ENCODE measurements at regions not wholly inside any gene's neighbourhood (a gene's known extent, or its start where the extent isn't known, plus 50 kb on each side); places are given as distances from the start of the nearest gene placed in this dataset.

GRCh38 chr7:21361413-21362125 lies 66.3 kb upstream of the SP4 start:
- Histone ChIP-seq H2AFZ (ENCODE audit: insufficient read depth, low read depth, low read length, poor library complexity, severe bottlenecking) (no peak overlapping the region), H3K4me1 (ENCODE audit: control insufficient read depth in 1 of 2, insufficient read depth in 2 of 2, low read length in 2 of 2) (peaks cover 27 to 44% of the 10 kb centered on the region in 2 donors), H3K9ac (ENCODE audit: insufficient read depth, low read length, poor library complexity, severe bottlenecking) (no peak overlapping the region), H3K9me3 (replicated peaks in 1 of 2; ENCODE audit: control insufficient read depth in 1 of 2, insufficient read depth in 1 of 2, low read length in 2 of 2) (no peaks in the 10 kb centered on the region), H3K27ac (ENCODE audit: low read depth in 1 of 2, low read length in 2 of 2) (no peak overlapping the region), H3K36me3 (replicated peaks in 1 of 2; ENCODE audit: control insufficient read depth in 1 of 2, insufficient read depth in 2 of 2, low read length in 2 of 2) (no peaks in the 10 kb centered on the region), H3K4me2 (replicated peaks; ENCODE audit: extremely low read depth, low read length, poor library complexity, severe bottlenecking) (no peak overlapping the region), H3K4me3 (replicated peaks in 1 of 3; ENCODE audit: low read depth in 2 of 3, low read length in 3 of 3) (no peak overlapping the region), H3K79me2 (ENCODE audit: insufficient read depth, low read length) (no peaks in the 10 kb centered on the region), H3K27me3 (ENCODE audit: control insufficient read depth in 2 of 2, insufficient read depth in 2 of 2, low read length in 2 of 2) (no peaks in the 10 kb centered on the region), H4K20me1 (ENCODE audit: insufficient read depth, low read length) (no peaks in the 10 kb centered on the region)
- H3K36me3 Mint-ChIP-seq: no peaks in the 10 kb centered on the region
- H3K4me1 Mint-ChIP-seq: peaks cover 35% of the 10 kb centered on the region
- DNase-seq: no peak
- no peaks in the 10 kb centered on the region for H3K27me3 Mint-ChIP-seq (ENCODE audit: low read depth in 3 of 3)
- TF ChIP-seq, protein P1, sequence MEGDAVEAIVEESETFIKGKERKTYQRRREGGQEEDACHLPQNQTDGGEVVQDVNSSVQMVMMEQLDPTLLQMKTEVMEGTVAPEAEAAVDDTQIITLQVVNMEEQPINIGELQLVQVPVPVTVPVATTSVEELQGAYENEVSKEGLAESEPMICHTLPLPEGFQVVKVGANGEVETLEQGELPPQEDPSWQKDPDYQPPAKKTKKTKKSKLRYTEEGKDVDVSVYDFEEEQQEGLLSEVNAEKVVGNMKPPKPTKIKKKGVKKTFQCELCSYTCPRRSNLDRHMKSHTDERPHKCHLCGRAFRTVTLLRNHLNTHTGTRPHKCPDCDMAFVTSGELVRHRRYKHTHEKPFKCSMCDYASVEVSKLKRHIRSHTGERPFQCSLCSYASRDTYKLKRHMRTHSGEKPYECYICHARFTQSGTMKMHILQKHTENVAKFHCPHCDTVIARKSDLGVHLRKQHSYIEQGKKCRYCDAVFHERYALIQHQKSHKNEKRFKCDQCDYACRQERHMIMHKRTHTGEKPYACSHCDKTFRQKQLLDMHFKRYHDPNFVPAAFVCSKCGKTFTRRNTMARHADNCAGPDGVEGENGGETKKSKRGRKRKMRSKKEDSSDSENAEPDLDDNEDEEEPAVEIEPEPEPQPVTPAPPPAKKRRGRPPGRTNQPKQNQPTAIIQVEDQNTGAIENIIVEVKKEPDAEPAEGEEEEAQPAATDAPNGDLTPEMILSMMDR (IDR thresholded peaks at IDR 0.05): no peak
- no peaks in the 10 kb centered on the region for H3K9me3 Mint-ChIP-seq
- intact Hi-C loops (cut with micrococcal nuclease): no loop called here
- no peak overlapping the region for H3K4me3 Mint-ChIP-seq
- WGBS (ENCODE audit: insufficient coverage): 93% methylated on average over 3 of the region's 5 CpGs
- H3K27ac Mint-ChIP-seq: no peak overlapping the region

- H3K27ac Mint-ChIP-seq: no peak overlapping the region
- Histone ChIP-seq H3K4me1 (ENCODE audit: control insufficient read depth in 1 of 2, insufficient read depth in 2 of 2, low read length in 2 of 2) (peaks cover 3 to 20% of the 10 kb centered on the region in 2 donors), H3K9me3 (replicated peaks in 1 of 2; ENCODE audit: control insufficient read depth in 1 of 2, insufficient read depth in 1 of 2, low read length in 2 of 2) (no peaks in the 10 kb centered on the region), H3K4me3 (replicated peaks in 1 of 3; ENCODE audit: low read depth in 2 of 3, low read length in 3 of 3) (no peak overlapping the region), H3K27me3 (ENCODE audit: control insufficient read depth in 2 of 2, insufficient read depth in 2 of 2, low read length in 2 of 2) (no peaks in the 10 kb centered on the region), H3K79me2 (ENCODE audit: insufficient read depth, low read length) (no peaks in the 10 kb centered on the region), H3K4me2 (replicated peaks; ENCODE audit: extremely low read depth, low read length, poor library complexity, severe bottlenecking) (no peak overlapping the region), H2AFZ (ENCODE audit: insufficient read depth, low read depth, low read length, poor library complexity, severe bottlenecking) (no peak overlapping the region), H4K20me1 (ENCODE audit: insufficient read depth, low read length) (no peaks in the 10 kb centered on the region), H3K9ac (ENCODE audit: insufficient read depth, low read length, poor library complexity, severe bottlenecking) (no peak overlapping the region), H3K27ac (ENCODE audit: low read depth in 1 of 2, low read length in 2 of 2) (no peak overlapping the region), H3K36me3 (replicated peaks in 1 of 2; ENCODE audit: control insufficient read depth in 1 of 2, insufficient read depth in 2 of 2, low read length in 2 of 2) (no peaks in the 10 kb centered on the region)
- peaks cover 0 to 5% (median 0%) of the 10 kb centered on the region in 7 donors for H3K9me3 Mint-ChIP-seq
- H3K27me3 Mint-ChIP-seq (ENCODE audit: low read depth in 3 of 3): no peaks in the 10 kb centered on the region
- intact Hi-C loops (cut with micrococcal nuclease): no loop called here
- peak in 1 of 3 donors; percentile 7 for DNase-seq
- TF ChIP-seq, protein P1 (IDR thresholded peaks at IDR 0.05): no peak
- no peak overlapping the region for H3K4me3 Mint-ChIP-seq
- no CpG with 5 or more reads among the region's 2 CpGs for WGBS (ENCODE audit: insufficient coverage)
- H3K4me1 Mint-ChIP-seq: peaks cover 16% of the 10 kb centered on the region
- H3K36me3 Mint-ChIP-seq: no peaks in the 10 kb centered on the region
Measured at GRCh38 chr7:21364801-21365271, 63.0 kb upstream of the SP4 start.

Data from CD14-positive monocyte (primary cell).